ENCODE measurements at regions not wholly inside any gene's neighbourhood (a gene's known extent, or its start where the extent isn't known, plus 50 kb on each side); places are given as distances from the start of the nearest gene placed in this dataset.

GRCh38 chr16:87141402-87141801 lies 175.8 kb downstream of the C16orf95 start:
- DNase-seq, result no peak
- no peak overlapping the region for H3K27ac ChIP-seq (ENCODE audit: low read depth in 1 of 3, low read length in 2 of 3)
- no peak for FAIRE-seq
- no peak overlapping the region for H3K4me3 ChIP-seq (ENCODE audit: low read depth in 1 of 3, low read length in 3 of 3)
- no peaks in the 10 kb centered on the region for H3K36me3 ChIP-seq (ENCODE audit: control insufficient read depth in 3 of 3, insufficient read depth in 2 of 3, low read depth in 1 of 3, low read length in 3 of 3)
- 67 to 71% (median 67%) methylated on average over 5 of the region's 5 CpGs for WGBS, 3 donors
- peaks cover 0 to 9% of the 10 kb centered on the region in 2 donors for H3K9me3 ChIP-seq (ENCODE audit: control insufficient read depth in 2 of 2, insufficient read depth in 1 of 2, low read depth in 1 of 2, low read length in 1 of 2)
- H3K4me1 ChIP-seq (ENCODE audit: control insufficient read depth in 3 of 3, insufficient read depth in 2 of 3, low read depth in 1 of 3, low read length in 2 of 3), result no peaks in the 10 kb centered on the region
- no peaks in the 10 kb centered on the region for H3K27me3 ChIP-seq (ENCODE audit: control insufficient read depth in 3 of 3, insufficient read depth in 3 of 3, low read length in 3 of 3)

GRCh38 chr16:87143661-87144121 lies 173.5 kb downstream of the C16orf95 start:
- no peak for DNase-seq
- Histone ChIP-seq H3K4me1 (ENCODE audit: control insufficient read depth in 3 of 3, insufficient read depth in 2 of 3, low read depth in 1 of 3, low read length in 2 of 3) (no peaks in the 10 kb centered on the region), H3K27me3 (ENCODE audit: control insufficient read depth in 3 of 3, insufficient read depth in 3 of 3, low read length in 3 of 3) (no peaks in the 10 kb centered on the region), H3K9me3 (ENCODE audit: control insufficient read depth in 2 of 2, insufficient read depth in 1 of 2, low read depth in 1 of 2, low read length in 1 of 2) (no peaks in the 10 kb centered on the region), H3K4me3 (ENCODE audit: low read depth in 1 of 3, low read length in 3 of 3) (no peak overlapping the region), H3K27ac (ENCODE audit: low read depth in 1 of 3, low read length in 2 of 3) (no peak overlapping the region), H3K36me3 (ENCODE audit: control insufficient read depth in 3 of 3, insufficient read depth in 2 of 3, low read depth in 1 of 3, low read length in 3 of 3) (no peaks in the 10 kb centered on the region)
- WGBS, 3 donors, result 84 to 87% (median 86%) methylated on average over 14 to 15 of the region's 15 CpGs
- FAIRE-seq, result no peak

GRCh38 chr16:87144232-87144631 lies 173.0 kb downstream of the C16orf95 start:
- H3K27ac ChIP-seq (ENCODE audit: low read depth in 1 of 3, low read length in 2 of 3), result no peak overlapping the region
- H3K36me3 ChIP-seq (ENCODE audit: control insufficient read depth in 3 of 3, insufficient read depth in 2 of 3, low read depth in 1 of 3, low read length in 3 of 3), result no peaks in the 10 kb centered on the region
- no peaks in the 10 kb centered on the region for H3K4me1 ChIP-seq (ENCODE audit: control insufficient read depth in 3 of 3, insufficient read depth in 2 of 3, low read depth in 1 of 3, low read length in 2 of 3)
- no peaks in the 10 kb centered on the region for H3K27me3 ChIP-seq (ENCODE audit: control insufficient read depth in 3 of 3, insufficient read depth in 3 of 3, low read length in 3 of 3)
- no peaks in the 10 kb centered on the region for H3K9me3 ChIP-seq (ENCODE audit: control insufficient read depth in 2 of 2, insufficient read depth in 1 of 2, low read depth in 1 of 2, low read length in 1 of 2)
- H3K4me3 ChIP-seq (ENCODE audit: low read depth in 1 of 3, low read length in 3 of 3), result no peak overlapping the region
- FAIRE-seq (no peak), DNase-seq (no peak)
- 84 to 87% (median 84%) methylated on average over 11 of the region's 11 CpGs for WGBS, 3 donors

- Histone ChIP-seq H3K9me3 (ENCODE audit: control insufficient read depth in 2 of 2, insufficient read depth in 1 of 2, low read depth in 1 of 2, low read length in 1 of 2) (peaks cover 0 to 4% of the 10 kb centered on the region in 2 donors), H3K36me3 (ENCODE audit: control insufficient read depth in 3 of 3, insufficient read depth in 2 of 3, low read depth in 1 of 3, low read length in 3 of 3) (no peaks in the 10 kb centered on the region), H3K27me3 (ENCODE audit: control insufficient read depth in 3 of 3, insufficient read depth in 3 of 3, low read length in 3 of 3) (no peaks in the 10 kb centered on the region), H3K4me3 (ENCODE audit: low read depth in 1 of 3, low read length in 3 of 3) (no peak overlapping the region), H3K27ac (ENCODE audit: low read depth in 1 of 3, low read length in 2 of 3) (no peak overlapping the region), H3K4me1 (ENCODE audit: control insufficient read depth in 3 of 3, insufficient read depth in 2 of 3, low read depth in 1 of 3, low read length in 2 of 3) (no peaks in the 10 kb centered on the region)
- DNase-seq (no peak), FAIRE-seq (no peak)
- WGBS, 3 donors, result 77 to 88% (median 83%) methylated on average over 24 of the region's 24 CpGs
These were observed 171.7 kb downstream of the C16orf95 start for GRCh38 chr16:87145181-87146176.

GRCh38 chr16:87146676-87147075 lies 170.5 kb downstream of the C16orf95 start:
- Histone ChIP-seq H3K27ac (ENCODE audit: low read depth in 1 of 3, low read length in 2 of 3) (no peak overlapping the region), H3K9me3 (ENCODE audit: control insufficient read depth in 2 of 2, insufficient read depth in 1 of 2, low read depth in 1 of 2, low read length in 1 of 2) (peaks cover 0 to 4% of the 10 kb centered on the region in 2 donors), H3K4me3 (ENCODE audit: low read depth in 1 of 3, low read length in 3 of 3) (no peak overlapping the region), H3K27me3 (ENCODE audit: control insufficient read depth in 3 of 3, insufficient read depth in 3 of 3, low read length in 3 of 3) (no peaks in the 10 kb centered on the region), H3K4me1 (ENCODE audit: control insufficient read depth in 3 of 3, insufficient read depth in 2 of 3, low read depth in 1 of 3, low read length in 2 of 3) (no peaks in the 10 kb centered on the region), H3K36me3 (ENCODE audit: control insufficient read depth in 3 of 3, insufficient read depth in 2 of 3, low read depth in 1 of 3, low read length in 3 of 3) (no peaks in the 10 kb centered on the region)
- 88 to 93% (median 89%) methylated on average over 5 of the region's 5 CpGs for WGBS, 3 donors
- no peak for FAIRE-seq
- DNase-seq, result no peak

- DNase-seq (no peak), FAIRE-seq (no peak)
- H3K27me3 ChIP-seq (ENCODE audit: control insufficient read depth in 3 of 3, insufficient read depth in 3 of 3, low read length in 3 of 3), result no peaks in the 10 kb centered on the region
- no peak overlapping the region for H3K27ac ChIP-seq (ENCODE audit: low read depth in 1 of 3, low read length in 2 of 3)
- peaks cover 0 to 4% of the 10 kb centered on the region in 2 donors for H3K9me3 ChIP-seq (ENCODE audit: control insufficient read depth in 2 of 2, insufficient read depth in 1 of 2, low read depth in 1 of 2, low read length in 1 of 2)
- H3K4me3 ChIP-seq (ENCODE audit: low read depth in 1 of 3, low read length in 3 of 3), result no peak overlapping the region
- WGBS, 3 donors, result 79 to 93% (median 90%) methylated on average over 1 of the region's 1 CpG
- H3K36me3 ChIP-seq (ENCODE audit: control insufficient read depth in 3 of 3, insufficient read depth in 2 of 3, low read depth in 1 of 3, low read length in 3 of 3), result no peaks in the 10 kb centered on the region
- no peaks in the 10 kb centered on the region for H3K4me1 ChIP-seq (ENCODE audit: control insufficient read depth in 3 of 3, insufficient read depth in 2 of 3, low read depth in 1 of 3, low read length in 2 of 3)
These were observed 168.1 kb downstream of the C16orf95 start for GRCh38 chr16:87149051-87149450.

- Histone ChIP-seq H3K4me3 (ENCODE audit: low read depth in 1 of 3, low read length in 3 of 3) (no peak overlapping the region), H3K27ac (ENCODE audit: low read depth in 1 of 3, low read length in 2 of 3) (no peak overlapping the region), H3K4me1 (ENCODE audit: control insufficient read depth in 3 of 3, insufficient read depth in 2 of 3, low read depth in 1 of 3, low read length in 2 of 3) (no peaks in the 10 kb centered on the region), H3K9me3 (ENCODE audit: control insufficient read depth in 2 of 2, insufficient read depth in 1 of 2, low read depth in 1 of 2, low read length in 1 of 2) (peaks cover 0 to 4% of the 10 kb centered on the region in 2 donors), H3K36me3 (ENCODE audit: control insufficient read depth in 3 of 3, insufficient read depth in 2 of 3, low read depth in 1 of 3, low read length in 3 of 3) (no peaks in the 10 kb centered on the region), H3K27me3 (ENCODE audit: control insufficient read depth in 3 of 3, insufficient read depth in 3 of 3, low read length in 3 of 3) (no peaks in the 10 kb centered on the region)
- no peak for DNase-seq
- FAIRE-seq, result no peak
- WGBS, 3 donors, result 39 to 50% (median 44%) methylated on average over 13 of the region's 13 CpGs
These were observed 166.9 kb downstream of the C16orf95 start for GRCh38 chr16:87150262-87150661.

GRCh38 chr16:87150681-87151280 lies 166.4 kb downstream of the C16orf95 start:
- FAIRE-seq (no peak), DNase-seq (no peak)
- no peaks in the 10 kb centered on the region for H3K4me1 ChIP-seq (ENCODE audit: control insufficient read depth in 3 of 3, insufficient read depth in 2 of 3, low read depth in 1 of 3, low read length in 2 of 3)
- 66 to 73% (median 73%) methylated on average over 4 of the region's 4 CpGs for WGBS, 3 donors
- H3K27ac ChIP-seq (ENCODE audit: low read depth in 1 of 3, low read length in 2 of 3), result no peak overlapping the region
- H3K9me3 ChIP-seq (ENCODE audit: control insufficient read depth in 2 of 2, insufficient read depth in 1 of 2, low read depth in 1 of 2, low read length in 1 of 2), result peaks cover 0 to 4% of the 10 kb centered on the region in 2 donors
- no peaks in the 10 kb centered on the region for H3K36me3 ChIP-seq (ENCODE audit: control insufficient read depth in 3 of 3, insufficient read depth in 2 of 3, low read depth in 1 of 3, low read length in 3 of 3)
- H3K27me3 ChIP-seq (ENCODE audit: control insufficient read depth in 3 of 3, insufficient read depth in 3 of 3, low read length in 3 of 3), result no peaks in the 10 kb centered on the region
- no peak overlapping the region for H3K4me3 ChIP-seq (ENCODE audit: low read depth in 1 of 3, low read length in 3 of 3)

All from small intestine (tissue), 7 donors.